ENCODE measurements at regions not wholly inside any gene's neighbourhood (a gene's known extent, or its start where the extent isn't known, plus 50 kb on each side); places are given as distances from the start of the nearest gene placed in this dataset.

DNA sequence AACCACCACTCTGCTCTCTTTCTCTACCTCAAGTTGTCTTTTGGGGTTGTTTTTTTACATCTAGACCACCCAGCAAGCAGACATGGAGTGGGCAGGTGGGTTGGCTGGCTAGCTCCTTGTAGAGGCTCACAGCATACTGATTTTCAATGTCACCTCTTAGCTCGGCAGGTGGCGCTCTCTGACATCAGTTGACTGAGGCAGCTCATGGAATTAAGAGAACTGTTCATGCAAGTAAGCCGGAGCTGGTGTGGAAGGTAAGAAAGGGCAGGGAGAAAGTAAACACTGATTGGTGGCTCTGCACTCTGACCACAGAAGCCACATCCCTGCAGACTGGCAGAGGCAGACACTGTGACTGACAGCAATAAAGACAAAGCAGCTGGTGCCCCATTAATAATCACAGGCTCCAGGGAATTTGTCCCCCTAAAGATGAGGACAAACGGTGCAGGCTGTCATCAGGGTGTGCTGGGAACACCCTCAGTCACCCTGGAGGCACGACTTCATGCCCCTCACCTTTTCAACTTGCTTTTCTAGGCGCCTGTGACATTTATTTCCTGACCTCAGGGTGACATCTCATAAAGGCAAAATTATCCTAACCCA lies 226.8 kb downstream of the LMX1A start (continued):
- TF ChIP-seq ELF4 (CRISPR knock-in tag; IDR thresholded peaks at IDR 0.05) (0 out of 2 replicates have a peak, but pooled peaks have one; percentile 37), U2AF1 (optimal IDR thresholded peaks at IDR 0.05; ENCODE audit: low read depth, low read length) (no peak)
- TF ChIP-seq, protein P1, sequence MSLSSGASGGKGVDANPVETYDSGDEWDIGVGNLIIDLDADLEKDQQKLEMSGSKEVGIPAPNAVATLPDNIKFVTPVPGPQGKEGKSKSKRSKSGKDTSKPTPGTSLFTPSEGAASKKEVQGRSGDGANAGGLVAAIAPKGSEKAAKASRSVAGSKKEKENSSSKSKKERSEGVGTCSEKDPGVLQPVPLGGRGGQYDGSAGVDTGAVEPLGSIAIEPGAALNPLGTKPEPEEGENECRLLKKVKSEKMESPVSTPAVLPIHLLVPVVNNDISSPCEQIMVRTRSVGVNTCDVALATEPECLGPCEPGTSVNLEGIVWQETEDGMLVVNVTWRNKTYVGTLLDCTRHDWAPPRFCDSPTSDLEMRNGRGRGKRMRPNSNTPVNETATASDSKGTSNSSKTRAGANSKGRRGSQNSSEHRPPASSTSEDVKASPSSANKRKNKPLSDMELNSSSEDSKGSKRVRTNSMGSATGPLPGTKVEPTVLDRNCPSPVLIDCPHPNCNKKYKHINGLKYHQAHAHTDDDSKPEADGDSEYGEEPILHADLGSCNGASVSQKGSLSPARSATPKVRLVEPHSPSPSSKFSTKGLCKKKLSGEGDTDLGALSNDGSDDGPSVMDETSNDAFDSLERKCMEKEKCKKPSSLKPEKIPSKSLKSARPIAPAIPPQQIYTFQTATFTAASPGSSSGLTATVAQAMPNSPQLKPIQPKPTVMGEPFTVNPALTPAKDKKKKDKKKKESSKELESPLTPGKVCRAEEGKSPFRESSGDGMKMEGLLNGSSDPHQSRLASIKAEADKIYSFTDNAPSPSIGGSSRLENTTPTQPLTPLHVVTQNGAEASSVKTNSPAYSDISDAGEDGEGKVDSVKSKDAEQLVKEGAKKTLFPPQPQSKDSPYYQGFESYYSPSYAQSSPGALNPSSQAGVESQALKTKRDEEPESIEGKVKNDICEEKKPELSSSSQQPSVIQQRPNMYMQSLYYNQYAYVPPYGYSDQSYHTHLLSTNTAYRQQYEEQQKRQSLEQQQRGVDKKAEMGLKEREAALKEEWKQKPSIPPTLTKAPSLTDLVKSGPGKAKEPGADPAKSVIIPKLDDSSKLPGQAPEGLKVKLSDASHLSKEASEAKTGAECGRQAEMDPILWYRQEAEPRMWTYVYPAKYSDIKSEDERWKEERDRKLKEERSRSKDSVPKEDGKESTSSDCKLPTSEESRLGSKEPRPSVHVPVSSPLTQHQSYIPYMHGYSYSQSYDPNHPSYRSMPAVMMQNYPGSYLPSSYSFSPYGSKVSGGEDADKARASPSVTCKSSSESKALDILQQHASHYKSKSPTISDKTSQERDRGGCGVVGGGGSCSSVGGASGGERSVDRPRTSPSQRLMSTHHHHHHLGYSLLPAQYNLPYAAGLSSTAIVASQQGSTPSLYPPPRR (CRISPR knock-in tag; IDR thresholded peaks at IDR 0.05; ENCODE audit: borderline replicate concordance): no peak

DNA sequence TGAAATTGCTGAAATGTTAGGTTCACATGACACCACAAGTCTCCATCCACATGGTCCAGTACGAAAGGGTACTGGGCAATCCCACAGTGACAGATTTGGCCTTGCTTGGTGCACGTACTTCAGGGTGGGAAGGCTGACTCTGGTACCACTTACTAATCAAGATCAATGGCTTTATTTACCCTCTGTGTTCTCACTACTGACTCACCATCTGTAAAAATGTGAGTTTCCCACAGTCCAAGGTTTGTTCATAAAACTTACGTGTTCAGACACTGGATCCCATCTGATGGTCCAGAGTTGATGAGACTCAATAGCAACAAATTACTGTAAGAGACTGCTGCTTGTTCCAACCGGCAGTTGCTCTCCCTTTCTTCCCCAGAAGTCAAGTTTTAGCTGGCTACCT lies 231.7 kb downstream of the LMX1A start:
- no peak for ATAC-seq
- Histone ChIP-seq H3K27me3 (ENCODE audit: control insufficient read depth in 2 of 2, insufficient read depth in 2 of 2, low read length in 2 of 2) (no peaks in the 10 kb centered on the region), H4K20me1 (replicated peaks; ENCODE audit: control insufficient read depth, insufficient read depth, low read length) (no peaks in the 10 kb centered on the region), H3K9me3 (replicated peaks; ENCODE audit: control insufficient read depth, insufficient read depth, low read depth, low read length) (no peaks in the 10 kb centered on the region), H3K36me3 (ENCODE audit: control insufficient read depth, insufficient read depth, low read length) (no peaks in the 10 kb centered on the region), H2AFZ (ENCODE audit: low read depth, low read length) (no peak overlapping the region), H3K4me3 (no peak overlapping the region), H3K79me2 (ENCODE audit: control insufficient read depth, insufficient read depth, low read length) (no peaks in the 10 kb centered on the region), H3K4me1 (replicated peaks in 1 of 2; ENCODE audit: control insufficient read depth in 2 of 2, insufficient read depth in 2 of 2, low read length in 2 of 2) (no peaks in the 10 kb centered on the region), H3K9me1 (ENCODE audit: control insufficient read depth, insufficient read depth, low read length) (no peaks in the 10 kb centered on the region), H3K27ac (ENCODE audit: extremely low read depth, low read depth, low read length) (no peak overlapping the region), H3K4me2 (ENCODE audit: insufficient read depth, low read length) (no peak overlapping the region), H3K9ac (ENCODE audit: insufficient read depth in 1 of 2, low read depth in 2 of 2, low read length in 2 of 2) (no peak overlapping the region)
- ChIA-PET POLR2A (no interaction called here), CTCF (ENCODE audit: low intra/inter-chr PET ratio) (no interaction called here)
- DNase-seq (ENCODE audit: extremely low read depth in 1 of 4, low spot score in 3 of 4): no peak
- intact Hi-C loops (cut with micrococcal nuclease): loop anchor here (5.0 kb wide), 2 partner anchors 243 to 468 kb away; no protein-coding TSS in a partner anchor
- in situ Hi-C loops (cut with MboI): loop anchor here (25.0 kb wide), 1 partner anchor 463 kb away; no protein-coding TSS in a partner anchor
- 0% methylated on average over 4 of the region's 4 CpGs for WGBS (ENCODE audit: insufficient coverage, low coverage, missing lambda C conversion rate)
- BruUV-seq (replicated peaks): no TSS peak
- no peak for FAIRE-seq
- TF ChIP-seq MAFF (IDR thresholded peaks at IDR 0.05; ENCODE audit: low read length): no peak
- no peak for TF ChIP-seq MCM3 (IDR thresholded peaks at IDR 0.05)
- TF ChIP-seq GATAD2B (IDR thresholded peaks at IDR 0.05; ENCODE audit: borderline replicate concordance): no peak
- TF ChIP-seq, protein P2, sequence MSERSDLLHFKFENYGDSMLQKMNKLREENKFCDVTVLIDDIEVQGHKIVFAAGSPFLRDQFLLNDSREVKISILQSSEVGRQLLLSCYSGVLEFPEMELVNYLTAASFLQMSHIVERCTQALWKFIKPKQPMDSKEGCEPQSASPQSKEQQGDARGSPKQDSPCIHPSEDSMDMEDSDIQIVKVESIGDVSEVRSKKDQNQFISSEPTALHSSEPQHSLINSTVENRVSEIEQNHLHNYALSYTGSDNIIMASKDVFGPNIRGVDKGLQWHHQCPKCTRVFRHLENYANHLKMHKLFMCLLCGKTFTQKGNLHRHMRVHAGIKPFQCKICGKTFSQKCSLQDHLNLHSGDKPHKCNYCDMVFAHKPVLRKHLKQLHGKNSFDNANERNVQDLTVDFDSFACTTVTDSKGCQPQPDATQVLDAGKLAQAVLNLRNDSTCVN (CRISPR knock-in tag; IDR thresholded peaks at IDR 0.05): no peak
- TF ChIP-seq, protein P3, sequence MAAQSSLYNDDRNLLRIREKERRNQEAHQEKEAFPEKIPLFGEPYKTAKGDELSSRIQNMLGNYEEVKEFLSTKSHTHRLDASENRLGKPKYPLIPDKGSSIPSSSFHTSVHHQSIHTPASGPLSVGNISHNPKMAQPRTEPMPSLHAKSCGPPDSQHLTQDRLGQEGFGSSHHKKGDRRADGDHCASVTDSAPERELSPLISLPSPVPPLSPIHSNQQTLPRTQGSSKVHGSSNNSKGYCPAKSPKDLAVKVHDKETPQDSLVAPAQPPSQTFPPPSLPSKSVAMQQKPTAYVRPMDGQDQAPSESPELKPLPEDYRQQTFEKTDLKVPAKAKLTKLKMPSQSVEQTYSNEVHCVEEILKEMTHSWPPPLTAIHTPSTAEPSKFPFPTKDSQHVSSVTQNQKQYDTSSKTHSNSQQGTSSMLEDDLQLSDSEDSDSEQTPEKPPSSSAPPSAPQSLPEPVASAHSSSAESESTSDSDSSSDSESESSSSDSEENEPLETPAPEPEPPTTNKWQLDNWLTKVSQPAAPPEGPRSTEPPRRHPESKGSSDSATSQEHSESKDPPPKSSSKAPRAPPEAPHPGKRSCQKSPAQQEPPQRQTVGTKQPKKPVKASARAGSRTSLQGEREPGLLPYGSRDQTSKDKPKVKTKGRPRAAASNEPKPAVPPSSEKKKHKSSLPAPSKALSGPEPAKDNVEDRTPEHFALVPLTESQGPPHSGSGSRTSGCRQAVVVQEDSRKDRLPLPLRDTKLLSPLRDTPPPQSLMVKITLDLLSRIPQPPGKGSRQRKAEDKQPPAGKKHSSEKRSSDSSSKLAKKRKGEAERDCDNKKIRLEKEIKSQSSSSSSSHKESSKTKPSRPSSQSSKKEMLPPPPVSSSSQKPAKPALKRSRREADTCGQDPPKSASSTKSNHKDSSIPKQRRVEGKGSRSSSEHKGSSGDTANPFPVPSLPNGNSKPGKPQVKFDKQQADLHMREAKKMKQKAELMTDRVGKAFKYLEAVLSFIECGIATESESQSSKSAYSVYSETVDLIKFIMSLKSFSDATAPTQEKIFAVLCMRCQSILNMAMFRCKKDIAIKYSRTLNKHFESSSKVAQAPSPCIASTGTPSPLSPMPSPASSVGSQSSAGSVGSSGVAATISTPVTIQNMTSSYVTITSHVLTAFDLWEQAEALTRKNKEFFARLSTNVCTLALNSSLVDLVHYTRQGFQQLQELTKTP (IDR thresholded peaks at IDR 0.05; ENCODE audit: low read depth in 1 of 2, partially characterized antibody in 2 of 2): no peak
- TF ChIP-seq, protein P4, sequence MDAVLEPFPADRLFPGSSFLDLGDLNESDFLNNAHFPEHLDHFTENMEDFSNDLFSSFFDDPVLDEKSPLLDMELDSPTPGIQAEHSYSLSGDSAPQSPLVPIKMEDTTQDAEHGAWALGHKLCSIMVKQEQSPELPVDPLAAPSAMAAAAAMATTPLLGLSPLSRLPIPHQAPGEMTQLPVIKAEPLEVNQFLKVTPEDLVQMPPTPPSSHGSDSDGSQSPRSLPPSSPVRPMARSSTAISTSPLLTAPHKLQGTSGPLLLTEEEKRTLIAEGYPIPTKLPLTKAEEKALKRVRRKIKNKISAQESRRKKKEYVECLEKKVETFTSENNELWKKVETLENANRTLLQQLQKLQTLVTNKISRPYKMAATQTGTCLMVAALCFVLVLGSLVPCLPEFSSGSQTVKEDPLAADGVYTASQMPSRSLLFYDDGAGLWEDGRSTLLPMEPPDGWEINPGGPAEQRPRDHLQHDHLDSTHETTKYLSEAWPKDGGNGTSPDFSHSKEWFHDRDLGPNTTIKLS (IDR thresholded peaks at IDR 0.05; ENCODE audit: borderline replicate concordance, low read depth): no peak
